Keratinocyte (primary cell): ENCODE measurements at regions not wholly inside any gene's neighbourhood (a gene's known extent, or its start where the extent isn't known, plus 50 kb on each side); places are given as distances from the start of the nearest gene placed in this dataset.

Source experiments
- DNase-seq: peaks from one replicate; pipeline ENCODE4 v3.0.0-alpha.2; 2011; ENCODE audit warnings: low read depth, missing footprints, low spot score
- FAIRE-seq: peaks from 2 replicates; lab custom pipeline; 2011; peaks lifted over from hg19 to GRCh38; lab: Jason Lieb, UNC
- H2AFZ ChIP-seq: 2 replicates; pipeline ENCODE4 v1.6.0; 2012; ENCODE audit warnings: low read length, control low read depth, inconsistent platforms; ENCODE audit not compliant: control insufficient read depth
- H3K27ac ChIP-seq: 2 replicates; pipeline ENCODE4 v1.5.1; 2011; ENCODE audit warnings: low read length; ENCODE audit not compliant: control insufficient read depth, insufficient read depth
- H3K27me3 ChIP-seq: 3 replicates; pipeline ENCODE4 v1.6.0; 2011; ENCODE audit warnings: low read length; ENCODE audit not compliant: control insufficient read depth, insufficient read depth; ENCODE audit errors: extremely low read depth
- H3K36me3 ChIP-seq, 2 experiments: 2 replicates in 1 of 2; 3 replicates in 1 of 2; pipeline ENCODE4 v1.5.1; 2011; ENCODE audit warnings: low read length in 2 of 2, mild to moderate bottlenecking in 1 of 2; ENCODE audit not compliant: control insufficient read depth in 2 of 2, insufficient read depth in 2 of 2; ENCODE audit errors: extremely low read depth in 1 of 2
- H3K4me1 ChIP-seq: 3 replicates; pipeline ENCODE4 v1.5.1; 2011; ENCODE audit warnings: low read length; ENCODE audit not compliant: control insufficient read depth, insufficient read depth; ENCODE audit errors: extremely low read depth
- H3K4me2 ChIP-seq: 3 replicates; pipeline ENCODE4 v1.6.0; 2011; ENCODE audit warnings: low read depth, low read length; ENCODE audit not compliant: control insufficient read depth, insufficient read depth; ENCODE audit errors: extremely low read depth
- H3K4me3 ChIP-seq, 3 experiments: fragments of 200-600 bp in 1 of 3; sonication (generic) in 1 of 3; 2 replicates in 2 of 3; 3 replicates in 1 of 3; pipeline ENCODE4 v1.5.1; 2011 to 2016; ENCODE audit warnings: low read length in 3 of 3, mild to moderate bottlenecking in 3 of 3, control low read depth in 2 of 3, inconsistent platforms in 1 of 3, low read depth in 1 of 3, mixed read lengths in 1 of 3, mixed run types in 1 of 3, moderate library complexity in 1 of 3; ENCODE audit not compliant: control insufficient read depth in 2 of 3, insufficient read depth in 2 of 3; ENCODE audit errors: extremely low read depth in 1 of 3
- H3K79me2 ChIP-seq: 2 replicates; pipeline ENCODE4 v1.6.0; 2012; ENCODE audit warnings: low read length; ENCODE audit not compliant: control insufficient read depth, insufficient read depth
- H3K9ac ChIP-seq: 3 replicates; pipeline ENCODE4 v1.6.0; 2011; ENCODE audit warnings: low read length; ENCODE audit not compliant: control insufficient read depth, insufficient read depth; ENCODE audit errors: extremely low read depth
- H3K9me1 ChIP-seq: 3 replicates; pipeline ENCODE4 v1.6.0; 2011; ENCODE audit warnings: low read length; ENCODE audit not compliant: control insufficient read depth, insufficient read depth; ENCODE audit errors: extremely low read depth
- H3K9me3 ChIP-seq: 2 replicates; pipeline ENCODE4 v1.5.1; 2012; ENCODE audit warnings: low read depth, low read length; ENCODE audit not compliant: control insufficient read depth
- H4K20me1 ChIP-seq: 3 replicates; pipeline ENCODE4 v1.6.0; 2011; ENCODE audit warnings: low read length; ENCODE audit not compliant: control insufficient read depth, insufficient read depth; ENCODE audit errors: extremely low read depth
- EZH2 ChIP-seq: IDR thresholded peaks from one replicate; pipeline ENCODE4 v1.6.1; 2012; ENCODE audit warnings: inconsistent platforms, mild to moderate bottlenecking, low read length, moderate library complexity
- dilution Hi-C: fragments of 300-500 bp; cut with MboI; formaldehyde crosslinking; loops from one replicate; pipeline ENCODE4 v1.7.0; 2020; ENCODE audit warnings: low sequenced_read_pairs; ENCODE audit not compliant: extremely low pct_ligation_motif_present
- TF ChIP-seq, protein P1 (sequence below), 3 experiments: IDR thresholded peaks in 1 of 3; conservative IDR thresholded peaks in 1 of 3; optimal IDR thresholded peaks in 1 of 3; 2 replicates in 2 of 3; 3 replicates in 1 of 3; pipeline versions ENCODE3 to v1.5.1; 2011; ENCODE audit warnings: low read length in 3 of 3, mild to moderate bottlenecking in 3 of 3, moderate library complexity in 2 of 3, control low read depth in 1 of 3, inconsistent platforms in 1 of 3; ENCODE audit not compliant: insufficient read depth in 2 of 3; ENCODE audit errors: extremely low read depth in 1 of 3

DNA sequence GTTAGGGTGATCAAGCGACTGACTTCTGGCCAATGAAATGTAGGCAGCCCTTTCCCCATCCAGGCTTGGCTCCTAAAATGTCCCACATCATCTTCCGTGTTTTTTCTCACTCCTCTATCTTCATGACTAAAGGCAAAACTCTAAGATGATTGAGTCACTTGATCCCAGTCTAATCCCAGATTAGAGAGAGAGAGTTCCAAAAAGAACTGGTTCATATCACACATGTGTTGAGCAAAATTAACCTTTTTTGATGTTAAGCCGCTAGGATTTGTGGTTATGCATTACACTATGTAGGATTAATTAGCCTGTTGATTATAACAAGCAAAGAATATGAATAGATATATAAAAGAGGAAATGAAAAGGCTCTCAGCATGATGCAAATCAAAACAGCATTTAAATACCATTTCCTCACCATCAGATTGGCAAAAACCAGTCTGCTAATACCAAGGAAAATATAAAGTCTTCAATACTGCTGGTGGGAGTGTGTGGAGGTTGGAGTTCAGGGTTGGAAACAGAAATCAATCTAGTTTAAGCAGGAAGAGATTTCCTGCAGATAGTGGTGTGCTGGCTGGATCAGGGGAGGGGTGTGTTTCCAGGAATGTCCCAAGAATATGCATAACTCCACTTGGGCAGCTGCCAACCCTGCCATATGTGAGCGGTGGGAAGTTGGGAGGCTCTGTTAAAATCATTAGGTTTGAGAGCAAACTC is 187.6 kb upstream of the S1PR3 start:
- H3K36me3 ChIP-seq = no peaks in the 10 kb centered on the region
- FAIRE-seq (no peak), DNase-seq (no peak)
- TF ChIP-seq EZH2 = no peak
- TF ChIP-seq, protein P1, sequence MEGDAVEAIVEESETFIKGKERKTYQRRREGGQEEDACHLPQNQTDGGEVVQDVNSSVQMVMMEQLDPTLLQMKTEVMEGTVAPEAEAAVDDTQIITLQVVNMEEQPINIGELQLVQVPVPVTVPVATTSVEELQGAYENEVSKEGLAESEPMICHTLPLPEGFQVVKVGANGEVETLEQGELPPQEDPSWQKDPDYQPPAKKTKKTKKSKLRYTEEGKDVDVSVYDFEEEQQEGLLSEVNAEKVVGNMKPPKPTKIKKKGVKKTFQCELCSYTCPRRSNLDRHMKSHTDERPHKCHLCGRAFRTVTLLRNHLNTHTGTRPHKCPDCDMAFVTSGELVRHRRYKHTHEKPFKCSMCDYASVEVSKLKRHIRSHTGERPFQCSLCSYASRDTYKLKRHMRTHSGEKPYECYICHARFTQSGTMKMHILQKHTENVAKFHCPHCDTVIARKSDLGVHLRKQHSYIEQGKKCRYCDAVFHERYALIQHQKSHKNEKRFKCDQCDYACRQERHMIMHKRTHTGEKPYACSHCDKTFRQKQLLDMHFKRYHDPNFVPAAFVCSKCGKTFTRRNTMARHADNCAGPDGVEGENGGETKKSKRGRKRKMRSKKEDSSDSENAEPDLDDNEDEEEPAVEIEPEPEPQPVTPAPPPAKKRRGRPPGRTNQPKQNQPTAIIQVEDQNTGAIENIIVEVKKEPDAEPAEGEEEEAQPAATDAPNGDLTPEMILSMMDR (optimal IDR thresholded peaks at IDR 0.05 in 1 of 3, IDR thresholded peaks at IDR 0.05 in 1 of 3, conservative IDR thresholded peaks at IDR 0.05 in 1 of 3; ENCODE audit: extremely low read depth in 1 of 3, insufficient read depth in 2 of 3, low read length in 3 of 3) = no peak
- H4K20me1 ChIP-seq = no peaks in the 10 kb centered on the region
- H3K4me1 ChIP-seq = peaks cover 7% of the 10 kb centered on the region
- H3K9me3 ChIP-seq = no peaks in the 10 kb centered on the region
- H2AFZ ChIP-seq = peak overlapping the region; percentile 52
- dilution Hi-C loops = no loop called here
- no peak overlapping the region for H3K27ac ChIP-seq
- no peak overlapping the region for H3K9ac ChIP-seq
- H3K79me2 ChIP-seq = no peaks in the 10 kb centered on the region
- H3K27me3 ChIP-seq = no peaks in the 10 kb centered on the region
- no peak overlapping the region for H3K4me3 ChIP-seq
- H3K9me1 ChIP-seq = no peaks in the 10 kb centered on the region
- H3K4me2 ChIP-seq = peak overlapping the region; percentile 34

DNA sequence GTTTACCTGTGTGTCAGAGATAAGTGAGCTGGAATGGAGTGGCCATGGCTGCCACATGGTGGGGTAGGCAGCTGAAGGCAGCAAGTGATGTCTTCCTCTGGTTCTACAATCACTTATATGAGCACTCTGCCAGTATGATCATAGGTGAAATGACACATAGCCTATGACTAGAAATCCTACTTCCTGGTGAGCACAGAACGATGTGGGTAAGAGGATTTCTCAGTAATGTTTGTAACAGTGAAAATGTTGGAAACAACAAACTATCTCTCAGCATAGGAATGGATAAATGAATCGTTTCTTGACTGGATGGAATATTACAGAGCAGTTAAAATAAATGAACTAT is 187.0 kb upstream of the S1PR3 start:
- no peak for FAIRE-seq
- H3K4me3 ChIP-seq = no peak overlapping the region
- TF ChIP-seq, protein P1 (optimal IDR thresholded peaks at IDR 0.05 in 1 of 3, IDR thresholded peaks at IDR 0.05 in 1 of 3, conservative IDR thresholded peaks at IDR 0.05 in 1 of 3; ENCODE audit: extremely low read depth in 1 of 3, insufficient read depth in 2 of 3, low read length in 3 of 3) = peak in 2 of 3 experiments; percentile 9 to 21
- TF ChIP-seq EZH2 = no peak
- no peaks in the 10 kb centered on the region for H3K79me2 ChIP-seq
- dilution Hi-C loops = no loop called here
- peak overlapping the region; percentile 34 for H3K4me2 ChIP-seq
- no peaks in the 10 kb centered on the region for H3K27me3 ChIP-seq
- peaks cover 7% of the 10 kb centered on the region for H3K4me1 ChIP-seq
- H3K9ac ChIP-seq = no peak overlapping the region
- H3K36me3 ChIP-seq = no peaks in the 10 kb centered on the region
- H3K9me3 ChIP-seq = no peaks in the 10 kb centered on the region
- no peak overlapping the region for H3K27ac ChIP-seq
- H4K20me1 ChIP-seq = no peaks in the 10 kb centered on the region
- peak overlapping the region; percentile 52 for H2AFZ ChIP-seq
- DNase-seq = no peak
- no peaks in the 10 kb centered on the region for H3K9me1 ChIP-seq
